ENCODE measurements at regions not wholly inside any gene's neighbourhood (a gene's known extent, or its start where the extent isn't known, plus 50 kb on each side); places are given as distances from the start of the nearest gene placed in this dataset.
"Not testable (repeated sequence)": the region's sequence is repeated elsewhere in the genome, so short reads cannot be mapped to it uniquely, and the experiment has no call there.

- TF ChIP-seq, protein P1, sequence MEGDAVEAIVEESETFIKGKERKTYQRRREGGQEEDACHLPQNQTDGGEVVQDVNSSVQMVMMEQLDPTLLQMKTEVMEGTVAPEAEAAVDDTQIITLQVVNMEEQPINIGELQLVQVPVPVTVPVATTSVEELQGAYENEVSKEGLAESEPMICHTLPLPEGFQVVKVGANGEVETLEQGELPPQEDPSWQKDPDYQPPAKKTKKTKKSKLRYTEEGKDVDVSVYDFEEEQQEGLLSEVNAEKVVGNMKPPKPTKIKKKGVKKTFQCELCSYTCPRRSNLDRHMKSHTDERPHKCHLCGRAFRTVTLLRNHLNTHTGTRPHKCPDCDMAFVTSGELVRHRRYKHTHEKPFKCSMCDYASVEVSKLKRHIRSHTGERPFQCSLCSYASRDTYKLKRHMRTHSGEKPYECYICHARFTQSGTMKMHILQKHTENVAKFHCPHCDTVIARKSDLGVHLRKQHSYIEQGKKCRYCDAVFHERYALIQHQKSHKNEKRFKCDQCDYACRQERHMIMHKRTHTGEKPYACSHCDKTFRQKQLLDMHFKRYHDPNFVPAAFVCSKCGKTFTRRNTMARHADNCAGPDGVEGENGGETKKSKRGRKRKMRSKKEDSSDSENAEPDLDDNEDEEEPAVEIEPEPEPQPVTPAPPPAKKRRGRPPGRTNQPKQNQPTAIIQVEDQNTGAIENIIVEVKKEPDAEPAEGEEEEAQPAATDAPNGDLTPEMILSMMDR (IDR thresholded peaks at IDR 0.05; ENCODE audit: low read length, missing control alignments), result no peak
- no peak for DNase-seq (ENCODE audit: low read depth)
- no peak overlapping the region for H3K4me3 ChIP-seq (replicated peaks; ENCODE audit: low read depth, low read length)
Measured at GRCh38 chr3:160047876-160048275, 59.2 kb downstream of the IL12A start.

DNA sequence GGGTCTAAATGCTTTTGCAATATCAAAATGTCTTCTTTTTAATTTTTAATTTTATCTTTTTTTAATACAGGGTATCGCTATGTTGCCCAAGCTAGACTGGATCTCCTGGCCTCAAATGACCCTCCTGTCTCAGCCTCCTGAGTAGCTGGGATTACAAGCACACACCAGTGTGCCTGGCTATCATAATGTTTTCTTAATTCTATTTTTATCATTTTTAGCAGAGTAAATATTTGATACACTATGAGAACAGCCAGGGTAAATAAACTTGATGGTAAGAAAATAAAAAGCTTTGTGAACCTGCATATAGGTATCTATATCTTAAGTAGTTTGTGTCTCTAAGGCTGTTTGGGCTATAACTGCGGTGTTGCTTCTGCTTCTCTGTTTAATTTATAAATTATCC is 60.4 kb downstream of the IL12A start:
- TF ChIP-seq, protein P1 (IDR thresholded peaks at IDR 0.05; ENCODE audit: low read length, missing control alignments), result no peak
- no peak for DNase-seq (ENCODE audit: low read depth)

DNA sequence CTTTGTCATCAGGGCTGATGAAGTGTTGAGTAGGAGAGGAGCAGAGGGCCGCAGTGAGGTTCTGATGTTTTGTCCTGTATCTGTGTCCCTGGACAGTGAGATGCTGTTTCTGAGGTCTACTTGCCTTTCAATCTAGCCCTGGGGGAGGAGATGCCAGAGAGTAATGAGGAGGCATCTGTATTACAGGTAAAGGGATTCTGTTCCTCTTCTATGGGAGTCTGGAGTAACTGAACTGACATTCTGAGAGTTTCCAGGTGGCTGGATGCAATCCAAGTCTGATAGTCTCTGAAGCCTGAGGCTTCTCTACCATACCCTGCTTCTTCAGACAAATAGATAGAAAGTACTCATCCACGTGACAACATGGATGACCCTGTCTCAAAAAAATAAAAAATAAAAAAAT is 60.9 kb downstream of the IL12A start:
- no peak for DNase-seq (ENCODE audit: low read depth)
- H3K4me3 ChIP-seq (replicated peaks; ENCODE audit: low read depth, low read length), result no peak overlapping the region
- TF ChIP-seq, protein P1 (IDR thresholded peaks at IDR 0.05; ENCODE audit: low read length, missing control alignments), result no peak

More for the DNA sequence above, 60.4 kb downstream of the IL12A start:
- no peak overlapping the region for H3K4me3 ChIP-seq (replicated peaks; ENCODE audit: low read depth, low read length)

GRCh38 chr3:160049988-160050387 is 61.4 kb downstream of the IL12A start:
- no peak overlapping the region for H3K4me3 ChIP-seq (replicated peaks; ENCODE audit: low read depth, low read length)
- TF ChIP-seq, protein P1 (IDR thresholded peaks at IDR 0.05; ENCODE audit: low read length, missing control alignments), result no peak
- DNase-seq (ENCODE audit: low read depth), result no peak

GRCh38 chr3:160052385-160053047 is 63.9 kb downstream of the IL12A start:
- TF ChIP-seq, protein P1 (IDR thresholded peaks at IDR 0.05; ENCODE audit: low read length, missing control alignments), result no peak
- DNase-seq (ENCODE audit: low read depth), result peak; percentile 42
- no peak overlapping the region for H3K4me3 ChIP-seq (replicated peaks; ENCODE audit: low read depth, low read length)

GRCh38 chr3:160053048-160053391 is 64.4 kb downstream of the IL12A start:
- no peak overlapping the region for H3K4me3 ChIP-seq (replicated peaks; ENCODE audit: low read depth, low read length)
- TF ChIP-seq, protein P1 (IDR thresholded peaks at IDR 0.05; ENCODE audit: low read length, missing control alignments), result no peak
- no peak for DNase-seq (ENCODE audit: low read depth)

DNA sequence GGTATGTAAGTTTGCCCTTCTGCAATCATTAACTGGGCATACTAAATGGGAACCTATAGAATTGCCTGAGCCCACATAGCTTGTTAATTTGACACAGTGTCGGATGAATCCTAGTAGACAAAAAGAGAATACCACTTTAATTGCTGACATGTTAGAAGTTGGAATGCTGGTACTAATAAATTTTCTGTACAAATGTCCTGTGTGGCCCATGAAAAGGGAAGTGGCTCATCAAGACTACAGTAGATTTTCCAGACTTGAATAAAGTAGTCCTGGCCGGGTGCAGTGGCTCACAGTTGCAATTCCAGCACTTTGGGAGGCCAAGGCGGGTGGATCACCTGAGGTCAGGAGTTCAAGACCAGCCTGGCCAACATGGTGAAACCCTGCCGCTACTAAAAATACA is 66.2 kb downstream of the IL12A start:
- DNase-seq (ENCODE audit: low read depth); H3K4me3 ChIP-seq (replicated peaks; ENCODE audit: low read depth, low read length): not testable (repeated sequence)
